Stimulated activated CD4-positive, alpha-beta T cell treated with anti-CD3 and anti-CD28 coated beads, Interleukin-4, amount 100 ng/mL, for 24 hours (primary cell): ENCODE measurements at regions not wholly inside any gene's neighbourhood (a gene's known extent, or its start where the extent isn't known, plus 50 kb on each side); places are given as distances from the start of the nearest gene placed in this dataset.

Experiments
- DNase-seq: peaks from one replicate; pipeline ENCODE4 v3.0.0-alpha.2; 2020

GRCh38 chr12:125376422-125376821, 311.2 kb downstream of the AACS start:
- DNase-seq: no peak

- DNase-seq: no peak
These were observed 311.9 kb downstream of the AACS start for GRCh38 chr12:125377093-125377492.

- DNase-seq: no peak
These were observed 316.1 kb downstream of the AACS start for GRCh38 chr12:125381373-125381772.

- no peak for DNase-seq
These were observed 317.7 kb downstream of the AACS start for GRCh38 chr12:125382926-125383325.

GRCh38 chr12:125386652-125387051, 321.4 kb downstream of the AACS start:
- no peak for DNase-seq

GRCh38 chr12:125387206-125387605, 322.0 kb downstream of the AACS start:
- no peak for DNase-seq

- no peak for DNase-seq
These were observed 323.9 kb downstream of the AACS start for GRCh38 chr12:125389061-125389697.

- DNase-seq: no peak
These were observed 328.3 kb downstream of the AACS start for GRCh38 chr12:125393569-125393968.

- DNase-seq: no peak
These were observed 330.5 kb downstream of the AACS start for GRCh38 chr12:125395583-125396215.

GRCh38 chr12:125399489-125399888, 334.3 kb downstream of the AACS start:
- no peak for DNase-seq

- DNase-seq: no peak
These were observed 337.9 kb downstream of the AACS start for GRCh38 chr12:125402874-125403789.

- no peak for DNase-seq
These were observed 338.6 kb downstream of the AACS start for GRCh38 chr12:125403843-125404242.

- DNase-seq: no peak
These were observed 340.9 kb downstream of the AACS start for GRCh38 chr12:125406131-125406530.

GRCh38 chr12:125408718-125409117, 343.5 kb downstream of the AACS start:
- DNase-seq: no peak

GRCh38 chr12:125412506-125412905, 347.3 kb downstream of the AACS start:
- no peak for DNase-seq

- DNase-seq: no peak
These were observed 352.2 kb downstream of the AACS start for GRCh38 chr12:125417446-125417845.

GRCh38 chr12:125418902-125419564, 353.8 kb downstream of the AACS start:
- DNase-seq: no peak

- DNase-seq: no peak
These were observed 359.7 kb downstream of the AACS start for GRCh38 chr12:125424909-125425308.

GRCh38 chr12:125431516-125431915, 366.3 kb downstream of the AACS start:
- DNase-seq: no peak

- no peak for DNase-seq
These were observed 368.9 kb downstream of the AACS start for GRCh38 chr12:125434131-125434530.

GRCh38 chr12:125434936-125435443, 369.8 kb downstream of the AACS start:
- DNase-seq: no peak

- DNase-seq: no peak
These were observed 370.6 kb downstream of the AACS start for GRCh38 chr12:125435871-125436270.

GRCh38 chr12:125436686-125437085, 371.5 kb downstream of the AACS start:
- DNase-seq: no peak
